Ascending aorta (tissue), 2 donors: ENCODE measurements at regions not wholly inside any gene's neighbourhood (a gene's known extent, or its start where the extent isn't known, plus 50 kb on each side); places are given as distances from the start of the nearest gene placed in this dataset.

Experiments used
- DNase-seq, 2 donors: peaks; one replicate each; pipeline ENCODE4 v3.0.0-alpha.2; 2019; ENCODE audit warnings: low spot score in 2 of 2
- H3K27ac ChIP-seq, 2 donors: fragments of 200-600 bp; sonication (generic); one replicate each; pipeline ENCODE4 v1.5.1; 2016 to 2017; ENCODE audit warnings: mild to moderate bottlenecking in 1 of 2
- H3K27me3 ChIP-seq: fragments of 200-600 bp; sonication (generic); one replicate; pipeline ENCODE4 v1.5.1; 2017
- H3K36me3 ChIP-seq, 2 donors: fragments of 200-600 bp; sonication (generic); one replicate each; pipeline ENCODE4 v1.5.1; 2016
- H3K4me1 ChIP-seq, 2 donors: fragments of 200-600 bp; sonication (generic); one replicate each; pipeline ENCODE4 v1.5.1; 2016 to 2017; ENCODE audit warnings: mild to moderate bottlenecking in 1 of 2
- H3K4me3 ChIP-seq, 2 donors: fragments of 200-600 bp; sonication (generic); one replicate each; pipeline ENCODE4 v1.5.1; 2016 to 2017; ENCODE audit warnings: mild to moderate bottlenecking in 1 of 2
- H3K9me3 ChIP-seq, 2 donors: fragments of 200-600 bp; sonication (generic); one replicate each; pipeline ENCODE4 v1.5.1; 2016
- CTCF ChIP-seq, 3 experiments: fragments of 200-600 bp in 2 of 3; fragments of 450-650 bp in 1 of 3; sonication (generic) in 2 of 3; IDR thresholded peaks; one replicate each; pipeline ENCODE4 v1.5.1; 2016 to 2019; ENCODE audit warnings: antibody characterized with exemption in 3 of 3, mild to moderate bottlenecking in 1 of 3, moderate library complexity in 1 of 3
- intact Hi-C: fragments of 100-400 bp; cut with DNase I; formaldehyde crosslinking; loops from one replicate; pipeline ENCODE4 v1.15.1; 2023

GRCh38 chr17:69851736-69852135 is 223.3 kb upstream of the KCNJ16 start:
- H3K4me3 ChIP-seq, result no peak overlapping the region
- no peak overlapping the region for H3K27ac ChIP-seq
- intact Hi-C loops, result no loop called here
- H3K36me3 ChIP-seq, result no peaks in the 10 kb centered on the region
- H3K9me3 ChIP-seq, result no peaks in the 10 kb centered on the region
- no peak for TF ChIP-seq CTCF (IDR thresholded peaks at IDR 0.05)
- no peak for DNase-seq
- peaks cover 0 to 6% of the 10 kb centered on the region in 2 donors for H3K4me1 ChIP-seq
- no peaks in the 10 kb centered on the region for H3K27me3 ChIP-seq

- TF ChIP-seq CTCF (IDR thresholded peaks at IDR 0.05), result no peak
- Histone ChIP-seq H3K27me3 (no peaks in the 10 kb centered on the region), H3K27ac (no peak overlapping the region), H3K9me3 (no peaks in the 10 kb centered on the region), H3K4me3 (no peak overlapping the region), H3K4me1 (peaks cover 0 to 6% of the 10 kb centered on the region in 2 donors), H3K36me3 (no peaks in the 10 kb centered on the region)
- DNase-seq, result no peak
- intact Hi-C loops, result no loop called here
These were observed 221.3 kb upstream of the KCNJ16 start for GRCh38 chr17:69853541-69854224.

- H3K9me3 ChIP-seq, result no peaks in the 10 kb centered on the region
- no peak for TF ChIP-seq CTCF (IDR thresholded peaks at IDR 0.05)
- intact Hi-C loops, result no loop called here
- peaks cover 0 to 6% of the 10 kb centered on the region in 2 donors for H3K4me1 ChIP-seq
- H3K4me3 ChIP-seq, result no peak overlapping the region
- no peak overlapping the region for H3K27ac ChIP-seq
- no peaks in the 10 kb centered on the region for H3K36me3 ChIP-seq
- H3K27me3 ChIP-seq, result no peaks in the 10 kb centered on the region
- DNase-seq, result no peak
These were observed 220.7 kb upstream of the KCNJ16 start for GRCh38 chr17:69854225-69854780.

- no peak for DNase-seq
- TF ChIP-seq CTCF (IDR thresholded peaks at IDR 0.05), result no peak
- Histone ChIP-seq H3K27ac (no peak overlapping the region), H3K36me3 (no peaks in the 10 kb centered on the region), H3K27me3 (no peaks in the 10 kb centered on the region), H3K4me3 (no peak overlapping the region), H3K9me3 (no peaks in the 10 kb centered on the region), H3K4me1 (peaks cover 0 to 6% of the 10 kb centered on the region in 2 donors)
- intact Hi-C loops, result no loop called here
These were observed 218.1 kb upstream of the KCNJ16 start for GRCh38 chr17:69856946-69857345.

GRCh38 chr17:69857412-69857835 is 217.6 kb upstream of the KCNJ16 start:
- Histone ChIP-seq H3K27ac (no peak overlapping the region), H3K9me3 (no peaks in the 10 kb centered on the region), H3K4me1 (peaks cover 0 to 6% of the 10 kb centered on the region in 2 donors), H3K4me3 (no peak overlapping the region), H3K36me3 (no peaks in the 10 kb centered on the region), H3K27me3 (no peaks in the 10 kb centered on the region)
- no peak for DNase-seq
- TF ChIP-seq CTCF (IDR thresholded peaks at IDR 0.05), result no peak
- intact Hi-C loops, result no loop called here
